Psoas muscle (tissue), 7 donors: ENCODE measurements at regions not wholly inside any gene's neighbourhood (a gene's known extent, or its start where the extent isn't known, plus 50 kb on each side); places are given as distances from the start of the nearest gene placed in this dataset.

ENCODE experiments used
- ATAC-seq, 4 donors: fragments of 200-7000 bp; cut with Tn5 transposase; one replicate each; pipeline ENCODE4 v1.9.1; 2020; ENCODE audit warnings: moderate library complexity in 3 of 4, mild to moderate bottlenecking in 2 of 4
- DNase-seq, 2 donors: peaks; one replicate each; pipeline ENCODE4 v3.0.0-alpha.2; 2020
- H3K27ac ChIP-seq: fragments of 200-600 bp; one replicate; pipeline ENCODE4 v1.8.0; 2022
- H3K27me3 ChIP-seq, 3 donors: fragments of 200-600 bp in 1 of 3; one replicate each; pipeline versions ENCODE4 v1.6.1 to v1.8.0; 2013 to 2022; ENCODE audit warnings: low read length in 2 of 3, mild to moderate bottlenecking in 2 of 3, moderate library complexity in 1 of 3; ENCODE audit not compliant: insufficient read depth in 3 of 3
- H3K36me3 ChIP-seq, 2 donors: fragments of 200-600 bp in 1 of 2; one replicate each; pipeline versions ENCODE4 v1.6.1 to v1.8.0; 2013 to 2022; ENCODE audit warnings: low read depth in 1 of 2, mild to moderate bottlenecking in 1 of 2, moderate library complexity in 1 of 2; ENCODE audit not compliant: insufficient read depth in 1 of 2
- H3K4me1 ChIP-seq: fragments of 200-600 bp; one replicate; pipeline ENCODE4 v1.8.0; 2022
- H3K4me3 ChIP-seq: fragments of 200-600 bp; one replicate; pipeline ENCODE4 v1.8.0; 2022; ENCODE audit warnings: mild to moderate bottlenecking
- H3K9me3 ChIP-seq: fragments of 200-600 bp; one replicate; pipeline ENCODE4 v1.8.0; 2022
- CTCF ChIP-seq: fragments of 200-600 bp; IDR thresholded peaks from one replicate; pipeline ENCODE4 v1.8.0; 2022; ENCODE audit warnings: antibody characterized with exemption
- WGBS, 3 donors: extraction: QIAGEN DNeasy Blood & Tissue Kit; methylation state at CpG; one replicate each; pipeline versions ENCODE4 v1.1.6 to v1.1.7; 2013; 5-methylcytosine and 5-hydroxymethylcytosine counted together
- intact Hi-C, 2 donors: fragments of 100-400 bp; cut with DNase I; formaldehyde crosslinking; loops; one replicate each; pipeline versions ENCODE4 v1.11.0 to v1.14.2; 2022
- donor health status: healthy with polysubstance abuse.
- donor health status: DM: no; HTN: no; CAD: no; lungs with moderate emphysema.
- donor health status: Bipolar disorder and iron deficiency.
- donor health status: healthy.
- donor health status: DM: yes; HTN: yes; CAD: no.
- donor health status: DM: no; HTN: no; CAD: no.
- donor health status: DM: yes; HTN: yes; CAD: no.

- TF ChIP-seq CTCF: no peak
- Histone ChIP-seq H3K9me3 (no peaks in the 10 kb centered on the region), H3K36me3 (no peaks in the 10 kb centered on the region), H3K27ac (no peak overlapping the region), H3K4me3 (no peak overlapping the region), H3K4me1 (no peaks in the 10 kb centered on the region), H3K27me3 (no peaks in the 10 kb centered on the region)
- WGBS, 3 donors: 92 to 100% (median 100%) methylated on average over 1 of the region's 1 CpG
- DNase-seq (no peak), ATAC-seq (no peak)
- intact Hi-C loops: no loop called here
These were observed 166.2 kb upstream of the FZD8 start for GRCh38 chr10:35808344-35808743.

DNA sequence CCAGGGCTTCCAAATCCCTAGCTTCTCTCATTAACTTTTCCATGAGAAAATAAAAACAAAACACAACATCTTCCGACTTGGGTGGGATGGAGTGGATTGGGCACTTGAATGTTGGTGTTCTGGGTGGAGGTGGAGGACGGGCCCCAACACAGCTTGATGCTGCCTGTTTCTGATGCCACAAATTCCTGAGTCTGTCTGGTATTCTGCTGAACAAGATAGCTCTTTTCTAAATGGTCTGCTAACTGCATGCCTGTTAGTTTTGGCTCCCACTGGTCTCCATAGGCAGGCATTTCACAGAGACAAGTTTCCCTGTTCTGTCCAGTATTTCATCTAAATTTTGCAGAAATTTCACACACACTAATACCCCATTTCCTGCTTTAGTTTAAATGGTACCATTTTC, 160.9 kb upstream of the FZD8 start:
- 79 to 88% (median 80%) methylated on average over 2 of the region's 2 CpGs for WGBS, 3 donors

GRCh38 chr10:35797187-35797586, 155.1 kb upstream of the FZD8 start:
- TF ChIP-seq CTCF: no peak
- Histone ChIP-seq H3K27me3 (no peaks in the 10 kb centered on the region), H3K9me3 (no peaks in the 10 kb centered on the region), H3K36me3 (no peaks in the 10 kb centered on the region), H3K4me3 (no peak overlapping the region), H3K27ac (no peak overlapping the region), H3K4me1 (no peaks in the 10 kb centered on the region)
- no peak for DNase-seq
- no peak for ATAC-seq
- intact Hi-C loops: no loop called here
- WGBS, 3 donors: 76 to 84% (median 81%) methylated on average over 2 of the region's 2 CpGs

More for the DNA sequence above, 160.9 kb upstream of the FZD8 start:
- no peaks in the 10 kb centered on the region for H3K27me3 ChIP-seq
- H3K4me1 ChIP-seq: no peaks in the 10 kb centered on the region
- H3K27ac ChIP-seq: no peak overlapping the region
- H3K4me3 ChIP-seq: no peak overlapping the region
- no peak for ATAC-seq
- no peaks in the 10 kb centered on the region for H3K36me3 ChIP-seq
- no peak for TF ChIP-seq CTCF
- no peaks in the 10 kb centered on the region for H3K9me3 ChIP-seq
- DNase-seq: no peak
- intact Hi-C loops: no loop called here

DNA sequence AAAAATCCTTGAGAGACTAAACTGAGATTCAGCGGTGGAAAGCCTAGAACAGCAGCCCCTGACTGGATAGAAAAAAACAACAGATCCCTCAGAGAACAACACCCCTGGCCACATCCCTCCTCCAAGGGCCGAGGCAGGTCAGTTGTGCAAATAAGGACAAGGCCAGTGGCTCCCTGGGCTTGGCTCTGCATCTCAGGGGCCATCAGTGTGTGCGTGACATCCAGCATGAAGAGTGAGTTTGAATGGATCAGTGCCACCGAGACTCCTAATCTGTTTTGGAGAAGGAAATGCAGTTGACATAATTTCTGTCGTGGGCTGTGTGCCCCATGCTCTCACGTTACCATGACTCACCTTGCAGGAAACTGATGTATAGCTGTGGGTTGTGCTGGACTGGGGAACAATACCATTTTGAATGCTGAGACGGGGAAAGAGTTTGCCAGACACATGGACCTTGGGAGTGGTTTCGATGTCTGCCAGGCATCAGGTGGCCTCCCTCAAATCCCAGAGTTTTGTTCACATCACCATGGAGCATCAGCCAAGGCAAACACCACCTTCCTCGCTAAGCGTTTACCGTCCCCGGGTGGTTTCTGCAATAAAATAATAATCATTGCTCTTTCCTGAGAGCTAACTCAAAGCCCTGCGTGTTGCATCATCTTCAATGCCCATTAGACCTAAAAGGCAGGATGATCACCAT, 153.2 kb upstream of the FZD8 start:
- Histone ChIP-seq H3K4me3 (no peak overlapping the region), H3K4me1 (no peaks in the 10 kb centered on the region), H3K27ac (no peak overlapping the region), H3K9me3 (no peaks in the 10 kb centered on the region), H3K27me3 (no peaks in the 10 kb centered on the region), H3K36me3 (no peaks in the 10 kb centered on the region)
- intact Hi-C loops: no loop called here
- TF ChIP-seq CTCF: no peak
- DNase-seq: no peak
- no peak for ATAC-seq
- WGBS, 3 donors: 62 to 66% (median 65%) methylated on average over 13 of the region's 13 CpGs

DNA sequence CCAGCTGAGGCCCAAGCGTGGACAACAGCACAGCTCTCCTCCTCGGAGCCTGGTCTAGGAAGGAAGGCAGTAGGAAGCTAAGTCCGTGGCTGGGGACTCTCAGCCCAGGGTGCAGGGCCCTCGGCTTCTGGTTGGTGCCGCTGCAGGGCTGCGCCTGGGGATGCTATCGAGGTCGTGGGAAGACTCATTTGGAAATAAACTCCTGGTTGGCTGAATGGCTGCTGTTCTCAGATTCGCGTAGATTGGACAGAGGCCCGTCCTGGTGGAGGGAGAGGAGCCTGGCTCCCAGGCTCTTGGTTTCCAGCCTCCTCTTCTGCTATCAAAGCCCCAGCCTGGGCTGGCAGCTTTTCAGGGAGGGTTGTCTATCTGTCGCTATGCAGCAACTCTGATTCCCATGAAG, 152.6 kb upstream of the FZD8 start:
- DNase-seq (no peak), ATAC-seq (no peak)
- 70 to 78% (median 73%) methylated on average over 12 of the region's 12 CpGs for WGBS, 3 donors
- H3K9me3 ChIP-seq: no peaks in the 10 kb centered on the region
- intact Hi-C loops: no loop called here
- no peaks in the 10 kb centered on the region for H3K4me1 ChIP-seq
- H3K27ac ChIP-seq: no peak overlapping the region
- no peaks in the 10 kb centered on the region for H3K27me3 ChIP-seq
- no peak for TF ChIP-seq CTCF
- no peaks in the 10 kb centered on the region for H3K36me3 ChIP-seq
- H3K4me3 ChIP-seq: no peak overlapping the region
